D721Med (cell line): ENCODE measurements at regions not wholly inside any gene's neighbourhood (a gene's known extent, or its start where the extent isn't known, plus 50 kb on each side); places are given as distances from the start of the nearest gene placed in this dataset.
"Not testable (repeated sequence)": the region's sequence is repeated elsewhere in the genome, so short reads cannot be mapped to it uniquely, and the experiment has no call there.

Experiments
- DNase-seq: peaks from one replicate; pipeline ENCODE4 v3.0.0; 2011; ENCODE audit warnings: low spot score; ENCODE audit not compliant: insufficient read length
- FAIRE-seq: peaks from 2 replicates; lab custom pipeline; 2011; peaks lifted over from hg19 to GRCh38; lab: Jason Lieb, UNC
- CTCF ChIP-seq: IDR thresholded peaks from 2 replicates; pipeline ENCODE4 v1.5.1; 2012; ENCODE audit warnings: mild to moderate bottlenecking, control low read depth; ENCODE audit not compliant: insufficient read depth; ENCODE audit errors: missing control alignments

GRCh38 chr3:156036258-156037053 lies 83.9 kb upstream of the KCNAB1 start:
- DNase-seq: no peak
- no peak for FAIRE-seq
- no peak for TF ChIP-seq CTCF

- FAIRE-seq (no peak), DNase-seq (no peak)
- no peak for TF ChIP-seq CTCF
These were observed 83.0 kb upstream of the KCNAB1 start for GRCh38 chr3:156037356-156037755.

GRCh38 chr3:156038869-156039268 lies 81.5 kb upstream of the KCNAB1 start:
- DNase-seq: no peak
- no peak for TF ChIP-seq CTCF
- no peak for FAIRE-seq

- DNase-seq: no peak
- TF ChIP-seq CTCF: no peak
- FAIRE-seq: no peak
These were observed 80.3 kb upstream of the KCNAB1 start for GRCh38 chr3:156040041-156040440.

GRCh38 chr3:156041216-156041841 lies 79.0 kb upstream of the KCNAB1 start:
- not testable (repeated sequence) for DNase-seq, FAIRE-seq

- DNase-seq, FAIRE-seq: not testable (repeated sequence)
These were observed 78.5 kb upstream of the KCNAB1 start for GRCh38 chr3:156041856-156042255.

- DNase-seq, FAIRE-seq: not testable (repeated sequence)
- TF ChIP-seq CTCF: peak; percentile 47
These were observed 76.3 kb upstream of the KCNAB1 start for GRCh38 chr3:156043832-156044633.

GRCh38 chr3:156044634-156044975 lies 75.8 kb upstream of the KCNAB1 start:
- FAIRE-seq (no peak), DNase-seq (no peak)
- TF ChIP-seq CTCF: no peak

- DNase-seq, FAIRE-seq: not testable (repeated sequence)
These were observed 71.9 kb upstream of the KCNAB1 start for GRCh38 chr3:156048483-156048882.
